NOMO-1 treated with DMSO at 0.1 percent for 48 hours (cell line): ENCODE measurements at regions not wholly inside any gene's neighbourhood (a gene's known extent, or its start where the extent isn't known, plus 50 kb on each side); places are given as distances from the start of the nearest gene placed in this dataset.

Source experiments
- DNase-seq: peaks from one replicate; lab custom pipeline; 2025; ENCODE audit not compliant: unreplicated experiment; lab: John Stamatoyannopoulos, UW

DNA sequence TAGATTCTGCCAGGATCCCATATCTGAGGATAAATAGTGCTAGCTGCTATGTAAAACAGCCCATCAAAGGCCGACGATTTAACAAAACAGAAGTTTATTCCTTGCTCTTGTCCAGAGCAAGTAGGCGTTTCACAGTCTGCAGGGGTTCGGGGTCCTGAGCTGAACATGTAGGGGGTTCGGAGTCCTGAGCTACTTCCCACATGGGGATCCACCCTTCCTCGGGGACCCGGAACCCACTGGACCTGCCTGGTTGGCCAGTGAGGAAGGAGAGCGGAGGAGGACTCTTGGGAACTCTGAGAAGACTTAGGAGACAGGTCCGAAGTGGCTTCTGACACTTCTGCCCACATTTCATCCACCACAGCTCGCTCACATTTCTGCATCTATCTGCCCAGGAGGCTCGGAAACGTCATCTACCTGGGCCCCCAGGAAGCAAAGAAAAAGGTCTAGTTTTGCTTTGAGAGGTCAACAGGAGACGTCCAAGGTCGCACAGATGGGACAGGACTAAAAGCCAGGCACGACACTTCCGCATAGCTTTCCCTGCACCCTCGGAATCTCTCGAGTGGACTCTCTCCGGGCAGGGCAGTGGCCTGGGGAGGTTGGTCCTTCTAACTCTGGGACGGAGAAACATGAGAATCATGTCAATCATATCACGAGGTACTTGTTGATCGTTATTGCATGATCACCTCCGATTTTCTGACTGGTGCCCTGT, 86.4 kb downstream of the MICALL2 start:
- no peak for DNase-seq

DNA sequence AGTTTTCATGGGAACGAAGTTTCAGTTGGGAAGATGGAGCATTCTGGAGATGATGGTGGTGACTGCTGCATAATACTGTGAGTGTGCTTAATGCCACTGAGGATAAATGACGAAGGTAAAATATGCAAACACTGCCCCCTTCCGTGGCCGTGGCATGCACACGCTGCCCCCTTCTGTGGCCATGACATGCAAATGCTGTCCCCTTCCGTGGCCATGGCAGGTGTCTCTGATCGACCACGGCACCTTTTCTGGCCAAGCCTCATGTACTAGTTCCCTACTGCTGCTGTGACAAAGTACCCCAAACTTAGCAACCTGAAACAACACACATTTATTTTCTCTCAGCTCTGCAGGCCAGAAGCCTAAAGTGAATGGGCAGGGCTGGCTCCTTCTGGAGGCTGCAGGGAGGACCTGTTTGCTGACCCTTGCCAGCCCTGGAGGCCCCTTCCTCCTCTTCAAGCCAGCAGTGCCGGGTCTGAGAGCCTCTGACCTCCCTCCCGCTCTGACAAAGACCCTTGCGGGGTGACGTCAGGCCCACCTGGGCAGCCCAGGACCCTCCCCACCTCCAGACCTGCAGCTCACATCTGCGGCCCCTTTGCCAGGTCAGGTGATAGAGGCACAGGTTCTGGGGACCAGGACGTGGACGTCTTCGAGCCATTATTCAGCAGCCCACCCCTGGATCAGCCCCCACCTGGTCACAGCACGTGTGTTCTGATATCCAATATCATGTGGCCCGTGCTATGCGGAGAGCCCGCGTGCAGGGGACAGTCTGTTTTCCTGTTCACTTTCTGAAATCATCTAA, 82.0 kb downstream of the MICALL2 start:
- DNase-seq, result no peak

DNA sequence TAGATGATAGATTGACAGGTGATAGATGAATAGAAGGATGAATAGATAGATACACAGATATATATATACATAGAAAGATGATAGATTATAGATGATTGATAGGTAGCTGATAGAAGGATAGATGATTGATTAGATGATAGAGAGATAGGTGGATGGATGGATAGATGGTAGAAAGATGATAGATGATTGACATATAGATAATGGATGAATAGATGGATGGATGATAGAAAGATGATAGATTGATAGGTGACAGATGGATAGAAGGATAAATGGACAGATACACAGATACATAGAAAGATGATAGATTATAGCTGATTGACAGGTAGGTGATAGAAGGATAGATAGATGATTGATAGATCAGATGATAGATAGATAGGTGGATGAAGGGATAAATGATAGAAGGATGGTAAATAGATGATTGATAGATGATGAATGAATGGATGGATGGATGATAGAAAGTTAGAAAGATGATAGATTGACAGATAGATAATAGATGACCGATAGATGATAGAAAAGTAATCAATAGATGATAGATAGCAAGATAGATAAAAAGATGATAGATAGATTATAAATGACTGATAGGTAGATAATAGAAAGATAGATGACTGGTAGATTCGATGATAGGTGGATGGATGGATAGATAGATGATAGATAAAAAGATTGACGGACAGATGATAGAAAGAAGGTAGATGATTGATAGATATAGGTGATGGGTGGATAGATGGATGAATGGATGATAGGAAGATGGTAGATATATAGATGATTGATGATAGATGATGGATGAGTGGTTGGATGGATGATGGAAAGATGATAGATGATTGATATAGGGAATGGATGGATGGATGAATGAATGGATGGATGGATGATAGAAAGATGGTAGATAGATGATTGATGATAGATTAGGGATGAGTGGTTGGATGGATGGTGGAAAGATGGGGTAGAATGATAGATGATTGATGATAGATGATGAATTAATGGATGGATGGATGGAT, 80.4 kb downstream of the MICALL2 start:
- DNase-seq, result no peak

DNA sequence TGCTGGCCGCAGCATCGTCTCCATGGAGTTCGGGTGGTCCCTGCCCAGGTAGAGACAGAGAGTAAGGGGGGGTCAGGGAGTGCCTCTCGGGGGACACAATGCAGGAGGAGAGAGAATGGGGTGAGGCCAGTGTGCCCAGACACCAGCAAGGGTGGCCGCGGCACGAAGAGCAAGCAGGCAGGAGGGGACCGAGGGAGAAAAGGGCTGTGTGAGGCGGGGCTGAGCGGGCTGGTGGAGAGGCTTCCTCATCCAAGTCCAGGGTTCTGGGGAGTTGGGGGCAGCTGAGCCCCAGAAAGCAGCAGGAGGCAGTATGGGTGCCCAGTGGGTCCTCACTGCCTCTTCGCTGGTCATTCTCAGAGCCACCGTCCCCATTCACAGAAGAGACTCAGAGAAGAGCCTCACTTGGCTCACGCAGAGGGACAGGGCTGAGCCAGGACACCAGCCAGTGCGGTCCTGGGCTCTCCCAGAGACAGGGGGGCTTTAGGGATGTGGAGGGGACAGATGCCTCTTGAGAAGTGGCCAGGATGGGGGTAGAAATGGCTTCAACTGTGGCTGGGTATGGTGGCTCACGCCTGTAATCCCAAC, 78.9 kb downstream of the MICALL2 start:
- DNase-seq, result no peak

DNA sequence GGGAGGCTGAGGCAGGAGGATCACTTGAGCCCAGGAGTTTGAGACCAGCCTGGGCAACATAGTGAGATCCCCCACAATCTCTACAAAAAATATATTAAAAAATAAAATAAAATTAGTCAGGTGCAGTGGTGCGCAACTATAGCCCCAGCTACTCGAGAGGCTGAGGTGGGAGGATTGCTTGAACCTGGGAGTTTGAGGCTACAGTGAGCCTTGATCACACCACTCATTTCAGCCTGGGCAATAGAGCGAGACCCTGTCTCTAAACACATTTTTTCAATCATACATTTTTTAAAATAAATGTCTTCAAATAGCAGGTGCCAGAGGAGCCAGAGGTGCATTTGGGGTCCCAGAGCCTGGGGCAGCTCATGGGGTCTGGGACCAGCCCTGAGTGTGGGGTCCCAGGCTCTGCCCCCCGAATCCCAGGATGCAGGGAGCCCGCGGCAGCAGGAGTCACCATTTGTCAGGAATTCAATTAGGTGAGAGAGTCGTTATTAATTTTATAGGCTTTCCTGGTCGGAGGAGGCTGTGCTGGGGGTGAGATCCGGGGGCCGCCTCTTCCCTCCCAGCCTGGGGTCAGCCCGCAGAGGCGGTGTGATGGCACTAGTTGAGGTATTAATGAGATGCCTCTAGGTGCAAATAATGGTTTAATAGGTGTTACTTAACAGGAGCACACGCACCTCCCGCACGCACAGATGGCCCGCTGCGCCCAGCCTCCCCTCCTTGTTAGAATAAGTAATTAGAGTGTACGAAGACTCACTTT, 78.3 kb downstream of the MICALL2 start:
- no peak for DNase-seq

DNA sequence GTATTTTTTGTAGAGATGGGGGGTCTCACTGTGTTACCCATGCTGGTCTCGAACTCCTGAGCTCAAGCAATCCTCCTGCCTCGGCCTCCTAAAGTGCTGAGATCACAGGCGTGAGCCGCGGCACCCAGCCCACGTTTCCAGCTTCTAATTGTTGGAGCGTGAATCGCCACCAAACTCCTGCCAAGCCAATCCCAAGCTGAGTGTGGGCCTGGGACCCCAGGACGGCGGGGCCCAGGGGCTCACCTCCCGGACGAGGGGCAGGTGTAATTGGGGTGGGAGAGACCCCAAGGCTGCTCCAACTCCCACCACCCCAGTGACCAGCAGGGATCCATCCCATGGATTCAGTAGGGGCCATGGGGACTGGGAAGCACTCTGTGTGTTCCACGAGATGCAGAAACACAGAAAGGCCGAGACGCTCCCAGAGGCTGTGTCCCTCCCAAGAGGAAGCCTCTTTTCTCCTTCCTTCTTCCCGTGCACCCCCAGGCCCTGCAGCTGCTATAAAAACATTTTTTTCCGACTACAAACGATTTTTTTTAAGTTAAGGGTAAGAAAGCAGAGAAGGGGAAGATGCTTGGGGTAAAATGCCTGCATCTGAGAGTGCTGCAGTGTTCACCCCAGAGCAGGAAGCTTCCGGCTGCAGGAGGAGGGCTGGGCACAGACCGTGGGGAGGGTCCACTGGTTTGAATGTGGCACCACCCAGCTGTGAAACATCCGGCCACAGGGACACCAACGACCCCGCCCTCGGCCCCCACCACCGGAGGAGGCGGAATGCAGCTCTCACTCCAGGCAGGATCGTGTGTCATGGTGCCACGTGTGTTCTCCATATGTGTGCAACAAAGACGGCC, 76.5 kb downstream of the MICALL2 start:
- no peak for DNase-seq

DNA sequence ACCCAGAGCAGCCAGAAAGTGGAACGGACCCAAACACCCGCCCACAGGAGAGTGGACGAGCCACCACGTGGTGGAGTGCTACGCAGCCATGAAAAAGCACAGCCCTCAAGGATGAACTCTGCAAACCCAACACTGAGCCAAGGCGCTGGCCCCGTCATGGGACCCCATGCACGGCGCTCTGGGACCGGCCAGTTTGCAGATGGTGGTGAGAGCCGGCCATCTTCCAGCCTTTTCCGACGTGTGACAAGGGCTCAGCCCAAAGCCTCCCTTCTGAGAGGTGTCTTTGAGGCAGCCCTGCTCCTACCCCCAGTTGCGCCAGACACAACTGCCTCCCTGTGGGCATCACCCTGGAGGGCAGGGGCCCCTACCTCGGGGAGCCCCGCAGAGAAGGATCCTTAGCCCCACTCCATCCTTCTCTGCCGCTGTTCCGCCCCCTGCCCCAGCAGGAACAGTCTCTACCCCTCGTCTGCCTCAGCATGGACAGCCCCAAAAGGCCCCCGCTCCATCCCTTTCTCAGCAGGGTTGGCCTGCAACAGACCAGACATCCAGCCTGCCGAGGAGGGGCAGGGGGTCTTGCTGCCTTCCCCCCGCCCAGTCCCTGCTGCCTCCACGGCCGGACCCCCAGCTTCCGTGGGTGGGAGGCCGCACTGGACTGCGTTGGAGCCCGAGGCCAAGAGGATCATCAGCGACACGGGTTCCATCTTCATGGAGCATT, 75.7 kb downstream of the MICALL2 start:
- no peak for DNase-seq

DNA sequence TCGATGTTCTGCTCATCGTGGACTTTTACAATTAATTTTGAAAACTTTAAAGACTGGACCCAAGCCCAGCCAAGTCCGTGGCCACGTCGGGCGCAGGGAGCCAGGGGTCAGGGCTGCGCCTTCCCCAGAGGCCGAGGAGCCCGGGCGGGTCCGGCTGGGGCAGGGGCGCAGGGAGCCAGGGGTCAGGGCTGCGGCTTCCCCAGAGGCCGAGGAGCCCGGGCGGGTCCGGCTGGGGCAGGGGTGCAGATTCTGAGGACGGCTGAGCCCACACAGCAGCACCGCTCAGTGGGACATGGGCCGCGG, 75.2 kb downstream of the MICALL2 start:
- no peak for DNase-seq
